WI38 (cell line): ENCODE measurements at regions not wholly inside any gene's neighbourhood (a gene's known extent, or its start where the extent isn't known, plus 50 kb on each side); places are given as distances from the start of the nearest gene placed in this dataset.

Experiments
- H3K4me3 ChIP-seq: 2 replicates; pipeline ENCODE4 v1.5.1; 2011; ENCODE audit warnings: low read depth, mild to moderate bottlenecking, control low read depth, low read length
- TF ChIP-seq, protein P1 (sequence below): IDR thresholded peaks from 2 replicates; pipeline ENCODE4 v1.5.1; 2012; ENCODE audit warnings: low read depth, mild to moderate bottlenecking, control low read depth, low read length

DNA sequence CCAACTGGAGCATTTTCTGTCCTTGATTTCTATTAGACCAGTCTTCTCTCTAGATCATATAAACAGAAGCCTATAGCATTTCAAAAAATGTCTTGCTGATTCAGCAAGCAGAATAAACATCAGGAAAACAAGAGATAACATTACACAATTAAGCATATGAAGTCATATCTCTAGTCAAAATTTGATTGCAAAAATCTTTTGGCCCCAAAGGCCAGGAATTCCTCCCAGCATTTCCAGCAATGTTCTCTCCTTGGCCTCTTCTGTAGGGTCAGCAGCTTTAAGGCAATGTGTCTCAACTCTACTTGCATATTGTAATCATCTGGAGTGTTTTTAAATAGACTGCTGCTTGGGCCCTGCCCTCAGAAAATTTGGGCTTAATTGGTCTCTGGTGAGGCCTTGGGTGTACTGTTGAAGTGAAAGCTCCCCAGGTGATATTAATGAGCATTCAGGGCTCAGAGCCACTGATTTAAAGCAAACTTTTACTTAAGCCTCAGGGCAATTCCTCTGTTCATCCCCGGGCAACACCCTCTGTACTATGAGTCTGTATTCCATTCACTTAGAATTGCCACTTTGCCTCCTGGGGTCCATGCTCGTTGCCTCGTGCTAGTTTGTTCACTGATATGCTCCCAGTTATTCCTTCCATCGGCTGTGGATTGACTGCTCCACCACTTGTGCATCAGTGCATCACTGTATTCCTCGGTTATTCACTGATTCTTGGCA, 1072.6 kb downstream of the ROBO2 start:
- H3K4me3 ChIP-seq, result no peak overlapping the region
- TF ChIP-seq, protein P1, sequence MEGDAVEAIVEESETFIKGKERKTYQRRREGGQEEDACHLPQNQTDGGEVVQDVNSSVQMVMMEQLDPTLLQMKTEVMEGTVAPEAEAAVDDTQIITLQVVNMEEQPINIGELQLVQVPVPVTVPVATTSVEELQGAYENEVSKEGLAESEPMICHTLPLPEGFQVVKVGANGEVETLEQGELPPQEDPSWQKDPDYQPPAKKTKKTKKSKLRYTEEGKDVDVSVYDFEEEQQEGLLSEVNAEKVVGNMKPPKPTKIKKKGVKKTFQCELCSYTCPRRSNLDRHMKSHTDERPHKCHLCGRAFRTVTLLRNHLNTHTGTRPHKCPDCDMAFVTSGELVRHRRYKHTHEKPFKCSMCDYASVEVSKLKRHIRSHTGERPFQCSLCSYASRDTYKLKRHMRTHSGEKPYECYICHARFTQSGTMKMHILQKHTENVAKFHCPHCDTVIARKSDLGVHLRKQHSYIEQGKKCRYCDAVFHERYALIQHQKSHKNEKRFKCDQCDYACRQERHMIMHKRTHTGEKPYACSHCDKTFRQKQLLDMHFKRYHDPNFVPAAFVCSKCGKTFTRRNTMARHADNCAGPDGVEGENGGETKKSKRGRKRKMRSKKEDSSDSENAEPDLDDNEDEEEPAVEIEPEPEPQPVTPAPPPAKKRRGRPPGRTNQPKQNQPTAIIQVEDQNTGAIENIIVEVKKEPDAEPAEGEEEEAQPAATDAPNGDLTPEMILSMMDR, result no peak

- H3K4me3 ChIP-seq, result no peak overlapping the region
- TF ChIP-seq, protein P1, result no peak
These were observed 1076.1 kb downstream of the ROBO2 start for GRCh38 chr3:78115983-78116382.

- H3K4me3 ChIP-seq, result no peak overlapping the region
- TF ChIP-seq, protein P1, result no peak
These were observed 1077.0 kb downstream of the ROBO2 start for GRCh38 chr3:78116874-78117273.

- TF ChIP-seq, protein P1, result no peak
These were observed 1083.2 kb downstream of the ROBO2 start for GRCh38 chr3:78123058-78123457.

GRCh38 chr3:78129707-78130106, 1089.8 kb downstream of the ROBO2 start:
- TF ChIP-seq, protein P1, result no peak
- H3K4me3 ChIP-seq, result no peak overlapping the region

More at GRCh38 chr3:78123058-78123457, 1083.2 kb downstream of the ROBO2 start:
- H3K4me3 ChIP-seq, result no peak overlapping the region

- H3K4me3 ChIP-seq, result no peak overlapping the region
- TF ChIP-seq, protein P1, result no peak
These were observed 1090.9 kb downstream of the ROBO2 start for GRCh38 chr3:78130741-78131290.

GRCh38 chr3:78134496-78134895, 1094.6 kb downstream of the ROBO2 start:
- TF ChIP-seq, protein P1, result no peak
- no peak overlapping the region for H3K4me3 ChIP-seq
